ENCODE measurements at regions not wholly inside any gene's neighbourhood (a gene's known extent, or its start where the extent isn't known, plus 50 kb on each side); places are given as distances from the start of the nearest gene placed in this dataset.

- no peak for DNase-seq (ENCODE audit: low read depth)
- no peak overlapping the region for H3K4me3 ChIP-seq (ENCODE audit: low read depth, low read length)
- no peak for TF ChIP-seq CTCF (IDR thresholded peaks at IDR 0.05; ENCODE audit: low read depth, low read length, missing control alignments)
- in situ Hi-C loops (cut with HindIII; ENCODE audit: low sequenced_read_pairs) = no loop called here
Observed at GRCh38 chr2:19300961-19301360, 57.5 kb downstream of the OSR1 start.

- in situ Hi-C loops (cut with HindIII; ENCODE audit: low sequenced_read_pairs) = no loop called here
- no peak for DNase-seq (ENCODE audit: low read depth)
- no peak overlapping the region for H3K4me3 ChIP-seq (ENCODE audit: low read depth, low read length)
- no peak for TF ChIP-seq CTCF (IDR thresholded peaks at IDR 0.05; ENCODE audit: low read depth, low read length, missing control alignments)
Observed at GRCh38 chr2:19299522-19299921, 58.9 kb downstream of the OSR1 start.

- TF ChIP-seq CTCF (IDR thresholded peaks at IDR 0.05; ENCODE audit: low read depth, low read length, missing control alignments) = no peak
- H3K4me3 ChIP-seq (ENCODE audit: low read depth, low read length) = no peak overlapping the region
- in situ Hi-C loops (cut with HindIII; ENCODE audit: low sequenced_read_pairs) = no loop called here
- no peak for DNase-seq (ENCODE audit: low read depth)
Observed at GRCh38 chr2:19299032-19299431, 59.4 kb downstream of the OSR1 start.

GRCh38 chr2:19297716-19298115 lies 60.7 kb downstream of the OSR1 start:
- no peak overlapping the region for H3K4me3 ChIP-seq (ENCODE audit: low read depth, low read length)
- DNase-seq (ENCODE audit: low read depth) = no peak
- in situ Hi-C loops (cut with HindIII; ENCODE audit: low sequenced_read_pairs) = no loop called here
- no peak for TF ChIP-seq CTCF (IDR thresholded peaks at IDR 0.05; ENCODE audit: low read depth, low read length, missing control alignments)

GRCh38 chr2:19295998-19296502 lies 62.4 kb downstream of the OSR1 start:
- TF ChIP-seq CTCF (IDR thresholded peaks at IDR 0.05; ENCODE audit: low read depth, low read length, missing control alignments) = no peak
- DNase-seq (ENCODE audit: low read depth) = no peak
- no peak overlapping the region for H3K4me3 ChIP-seq (ENCODE audit: low read depth, low read length)
- in situ Hi-C loops (cut with HindIII; ENCODE audit: low sequenced_read_pairs) = no loop called here

- TF ChIP-seq CTCF (IDR thresholded peaks at IDR 0.05; ENCODE audit: low read depth, low read length, missing control alignments) = no peak
- no peak for DNase-seq (ENCODE audit: low read depth)
- in situ Hi-C loops (cut with HindIII; ENCODE audit: low sequenced_read_pairs) = no loop called here
- no peak overlapping the region for H3K4me3 ChIP-seq (ENCODE audit: low read depth, low read length)
Observed at GRCh38 chr2:19292007-19292406, 66.4 kb downstream of the OSR1 start.

GRCh38 chr2:19288291-19288690 lies 70.1 kb downstream of the OSR1 start:
- TF ChIP-seq CTCF (IDR thresholded peaks at IDR 0.05; ENCODE audit: low read depth, low read length, missing control alignments) = no peak
- in situ Hi-C loops (cut with HindIII; ENCODE audit: low sequenced_read_pairs) = no loop called here
- H3K4me3 ChIP-seq (ENCODE audit: low read depth, low read length) = no peak overlapping the region
- DNase-seq (ENCODE audit: low read depth) = no peak

Data from astrocyte of the cerebellum (primary cell).